Tibial nerve (tissue), 4 donors: ENCODE measurements at regions not wholly inside any gene's neighbourhood (a gene's known extent, or its start where the extent isn't known, plus 50 kb on each side); places are given as distances from the start of the nearest gene placed in this dataset.

Source experiments
- DNase-seq, 2 donors: peaks; one replicate each; pipeline ENCODE4 v3.0.0-alpha.2; 2019; ENCODE audit warnings: low spot score in 2 of 2
- H3K27ac ChIP-seq, 4 donors: fragments of 200-600 bp; sonication (generic) in 3 of 4; one replicate each; pipeline ENCODE4 v1.5.1; 2017 to 2019; ENCODE audit warnings: mild to moderate bottlenecking in 1 of 4
- H3K27me3 ChIP-seq, 2 donors: fragments of 200-600 bp; sonication (generic) in 1 of 2; one replicate each; pipeline versions ENCODE4 v1.5.1 to v1.6.0; 2017 to 2019
- H3K36me3 ChIP-seq, 3 donors: fragments of 200-600 bp; sonication (generic); one replicate each; pipeline ENCODE4 v1.5.1; 2018 to 2019
- H3K4me1 ChIP-seq, 4 donors: fragments of 200-600 bp; sonication (generic) in 3 of 4; one replicate each; pipeline ENCODE4 v1.5.1; 2017 to 2019
- H3K4me3 ChIP-seq, 4 donors: fragments of 200-600 bp; sonication (generic) in 3 of 4; one replicate each; pipeline ENCODE4 v1.5.1; 2017 to 2019; ENCODE audit warnings: mild to moderate bottlenecking in 1 of 4, moderate library complexity in 1 of 4
- H3K9me3 ChIP-seq, 4 donors: fragments of 200-600 bp; sonication (generic) in 3 of 4; one replicate each; pipeline ENCODE4 v1.5.1; 2017 to 2019
- EP300 ChIP-seq, 2 donors: sonication (generic); formaldehyde crosslinking; IDR thresholded peaks; one replicate each; pipeline ENCODE4 v1.6.1; 2017; ENCODE audit warnings: antibody characterized with exemption in 2 of 2, mild to moderate bottlenecking in 1 of 2
- POLR2A ChIP-seq, 2 donors: fragments of 450-650 bp; IDR thresholded peaks; one replicate each; pipeline ENCODE4 v1.6.1; 2017; ENCODE audit warnings: antibody characterized with exemption in 2 of 2, mild to moderate bottlenecking in 2 of 2, moderate library complexity in 2 of 2
- WGBS, 2 donors: methylation state at CpG; one replicate each; pipeline ENCODE4 v1.1.5; 2018; 5-methylcytosine and 5-hydroxymethylcytosine counted together
- TF ChIP-seq, protein P1 (sequence below), 5 experiments: fragments of 200-600 bp in 3 of 5; fragments of 450-650 bp in 2 of 5; sonication (generic) in 3 of 5; IDR thresholded peaks; one replicate each; pipeline ENCODE4 v1.5.1; 2016 to 2019; ENCODE audit warnings: antibody characterized with exemption in 5 of 5, mild to moderate bottlenecking in 3 of 5, moderate library complexity in 2 of 5

DNA sequence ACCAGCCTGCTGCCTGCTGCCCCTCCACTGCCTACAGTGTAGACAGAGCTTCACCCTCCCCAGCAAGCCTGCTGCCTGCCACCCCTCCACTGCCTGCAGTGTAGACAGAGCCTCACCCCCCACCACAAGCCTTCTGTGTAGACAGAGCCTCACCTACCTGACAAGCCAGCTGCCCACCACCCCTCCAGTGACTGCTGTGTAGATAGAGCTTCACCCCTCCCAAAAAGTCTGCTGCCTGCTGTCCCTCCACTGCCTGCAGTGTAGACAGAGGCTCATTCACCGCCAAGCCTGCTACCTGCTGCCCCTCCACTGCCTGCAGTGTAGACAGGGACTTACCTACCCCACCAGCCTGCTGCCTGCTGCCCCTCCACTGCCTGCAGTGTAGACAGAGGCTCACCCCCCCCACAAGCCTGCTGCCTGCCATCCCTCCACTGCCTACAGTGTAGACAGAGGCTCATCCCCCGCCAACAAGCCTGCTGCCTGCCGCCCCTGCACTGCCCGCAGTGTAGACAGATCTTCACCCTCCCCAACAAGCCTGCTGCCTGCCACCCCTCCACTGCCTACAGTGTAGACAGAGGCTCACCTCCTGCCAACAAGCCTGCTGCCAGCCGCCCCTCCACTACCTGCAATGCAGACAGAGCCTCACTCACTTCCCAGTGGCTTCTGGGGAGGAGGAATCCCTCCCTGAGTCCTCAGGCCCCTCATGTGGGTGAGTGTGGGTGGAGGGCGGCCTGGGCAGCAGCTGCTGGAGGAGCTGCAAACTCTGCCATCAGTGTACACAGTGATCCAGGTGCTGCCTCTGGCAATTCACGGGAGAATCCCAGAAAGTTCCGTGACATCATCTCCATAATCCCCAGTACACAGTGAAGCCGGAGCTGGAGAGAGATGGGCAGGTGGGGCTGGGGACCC lies 140.9 kb downstream of the DLL1 start:
- no peak overlapping the region for H3K4me3 ChIP-seq
- no peak for DNase-seq
- WGBS, 2 donors, result 81 to 82% methylated on average over 8 to 9 of the region's 9 CpGs
- H3K9me3 ChIP-seq, result no peaks in the 10 kb centered on the region
- H3K27me3 ChIP-seq, result peaks cover 0 to 28% of the 10 kb centered on the region in 2 donors
- TF ChIP-seq EP300 (IDR thresholded peaks at IDR 0.05) (no peak), POLR2A (IDR thresholded peaks at IDR 0.05) (no peak)
- TF ChIP-seq, protein P1, sequence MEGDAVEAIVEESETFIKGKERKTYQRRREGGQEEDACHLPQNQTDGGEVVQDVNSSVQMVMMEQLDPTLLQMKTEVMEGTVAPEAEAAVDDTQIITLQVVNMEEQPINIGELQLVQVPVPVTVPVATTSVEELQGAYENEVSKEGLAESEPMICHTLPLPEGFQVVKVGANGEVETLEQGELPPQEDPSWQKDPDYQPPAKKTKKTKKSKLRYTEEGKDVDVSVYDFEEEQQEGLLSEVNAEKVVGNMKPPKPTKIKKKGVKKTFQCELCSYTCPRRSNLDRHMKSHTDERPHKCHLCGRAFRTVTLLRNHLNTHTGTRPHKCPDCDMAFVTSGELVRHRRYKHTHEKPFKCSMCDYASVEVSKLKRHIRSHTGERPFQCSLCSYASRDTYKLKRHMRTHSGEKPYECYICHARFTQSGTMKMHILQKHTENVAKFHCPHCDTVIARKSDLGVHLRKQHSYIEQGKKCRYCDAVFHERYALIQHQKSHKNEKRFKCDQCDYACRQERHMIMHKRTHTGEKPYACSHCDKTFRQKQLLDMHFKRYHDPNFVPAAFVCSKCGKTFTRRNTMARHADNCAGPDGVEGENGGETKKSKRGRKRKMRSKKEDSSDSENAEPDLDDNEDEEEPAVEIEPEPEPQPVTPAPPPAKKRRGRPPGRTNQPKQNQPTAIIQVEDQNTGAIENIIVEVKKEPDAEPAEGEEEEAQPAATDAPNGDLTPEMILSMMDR (IDR thresholded peaks at IDR 0.05), result no peak
- H3K36me3 ChIP-seq, result no peaks in the 10 kb centered on the region
- peaks cover 0 to 32% (median 3%) of the 10 kb centered on the region in 4 donors for H3K4me1 ChIP-seq
- H3K27ac ChIP-seq, result no peak overlapping the region

DNA sequence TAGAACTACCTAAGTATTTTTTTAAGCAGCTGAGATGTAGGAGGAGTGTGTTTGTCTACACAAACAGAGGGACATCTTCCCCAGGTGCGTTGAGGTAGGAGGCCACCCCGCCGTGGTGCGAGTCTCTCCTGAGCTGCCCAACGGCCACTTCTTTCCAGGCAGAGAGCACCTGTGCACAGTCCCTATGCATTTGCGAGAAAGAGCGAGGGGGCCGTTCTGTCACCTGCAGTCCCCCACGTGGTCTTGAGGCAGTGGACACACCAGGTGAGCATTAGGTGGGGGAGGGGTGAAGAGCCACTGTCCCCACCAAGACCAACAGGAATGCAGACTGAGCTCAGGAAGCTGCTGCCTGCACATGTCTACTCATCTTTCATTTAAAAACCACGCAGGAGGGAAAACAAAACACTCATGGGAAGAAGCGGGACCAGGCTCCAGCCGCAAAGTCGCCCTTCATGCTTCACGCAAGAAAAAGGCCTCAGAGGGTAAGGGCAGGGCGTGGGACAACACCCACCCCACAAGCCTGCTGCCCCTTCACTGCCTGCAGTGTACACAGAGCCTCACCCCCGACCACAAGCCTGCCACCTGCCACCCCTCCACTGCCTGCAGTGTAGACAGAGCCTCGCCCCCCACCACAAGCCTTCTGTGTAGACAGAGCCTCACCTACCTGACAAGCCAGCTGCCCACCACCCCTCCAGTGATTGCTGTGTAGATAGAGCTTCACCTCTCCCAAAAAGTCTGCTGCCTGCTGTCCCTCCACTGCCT lies 142.0 kb downstream of the DLL1 start:
- no peak overlapping the region for H3K4me3 ChIP-seq
- TF ChIP-seq POLR2A (IDR thresholded peaks at IDR 0.05) (no peak), EP300 (IDR thresholded peaks at IDR 0.05) (no peak)
- TF ChIP-seq, protein P1 (IDR thresholded peaks at IDR 0.05), result no peak
- 68 to 76% methylated on average over 15 to 17 of the region's 17 CpGs for WGBS, 2 donors
- no peaks in the 10 kb centered on the region for H3K36me3 ChIP-seq
- peaks cover 0 to 32% (median 3%) of the 10 kb centered on the region in 4 donors for H3K4me1 ChIP-seq
- no peak for DNase-seq
- peaks cover 0 to 28% of the 10 kb centered on the region in 2 donors for H3K27me3 ChIP-seq
- peaks cover 0 to under 1% (median 0%) of the 10 kb centered on the region in 4 donors for H3K9me3 ChIP-seq
- H3K27ac ChIP-seq, result no peak overlapping the region

DNA sequence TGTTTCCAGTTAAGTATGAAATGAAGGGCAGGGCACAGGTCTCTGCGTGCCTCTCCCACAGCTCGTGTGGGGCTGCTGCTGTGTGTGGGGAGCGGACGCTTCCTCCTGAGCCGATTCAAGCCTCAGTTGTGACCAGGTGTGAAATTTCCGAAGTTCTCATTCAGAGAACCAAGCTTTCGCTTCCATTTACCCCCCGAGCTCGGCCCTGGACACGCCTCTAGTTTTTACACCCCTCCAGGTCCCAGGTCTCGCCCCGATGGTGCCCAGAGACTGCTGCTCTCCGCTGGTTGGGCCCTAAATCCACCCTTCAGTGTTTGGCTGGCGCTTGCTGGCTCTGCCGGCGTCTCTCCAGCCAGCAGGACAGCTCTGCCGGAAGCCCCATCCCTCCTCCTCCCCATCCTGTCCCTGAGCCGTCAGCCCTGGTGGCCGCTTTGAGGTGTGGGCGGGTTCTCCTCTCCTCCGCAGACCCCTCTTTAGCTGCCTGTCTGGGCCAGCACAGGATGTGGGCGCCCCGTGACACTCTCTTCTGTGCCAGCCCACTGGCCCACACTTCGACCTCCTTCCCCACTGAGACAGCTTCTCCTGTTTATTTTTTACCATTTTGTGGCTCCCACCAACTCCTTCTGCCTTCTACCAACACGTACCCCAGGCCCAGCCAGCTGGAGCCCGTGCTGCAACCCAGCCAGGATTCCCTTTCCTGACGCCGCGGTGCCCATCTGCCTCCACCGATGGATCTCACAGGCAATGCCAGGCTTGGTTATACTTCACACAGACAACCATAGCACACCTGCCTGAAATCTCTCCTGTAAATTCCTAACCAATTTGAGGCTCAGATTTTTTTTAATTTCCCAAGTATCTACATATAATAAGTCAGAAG lies 142.8 kb downstream of the DLL1 start:
- WGBS, 2 donors, result 44 to 47% methylated on average over 30 of the region's 30 CpGs
- peaks cover 0 to 28% of the 10 kb centered on the region in 2 donors for H3K27me3 ChIP-seq
- peaks cover 0 to 26% (median 3%) of the 10 kb centered on the region in 4 donors for H3K4me1 ChIP-seq
- H3K9me3 ChIP-seq, result peaks cover 0 to 6% (median 0%) of the 10 kb centered on the region in 4 donors
- DNase-seq, result no peak
- no peak overlapping the region for H3K27ac ChIP-seq
- TF ChIP-seq EP300 (IDR thresholded peaks at IDR 0.05), result no peak
- no peak for TF ChIP-seq POLR2A (IDR thresholded peaks at IDR 0.05)
- TF ChIP-seq, protein P1 (IDR thresholded peaks at IDR 0.05), result no peak
- H3K4me3 ChIP-seq, result no peak overlapping the region
- H3K36me3 ChIP-seq, result no peaks in the 10 kb centered on the region

DNA sequence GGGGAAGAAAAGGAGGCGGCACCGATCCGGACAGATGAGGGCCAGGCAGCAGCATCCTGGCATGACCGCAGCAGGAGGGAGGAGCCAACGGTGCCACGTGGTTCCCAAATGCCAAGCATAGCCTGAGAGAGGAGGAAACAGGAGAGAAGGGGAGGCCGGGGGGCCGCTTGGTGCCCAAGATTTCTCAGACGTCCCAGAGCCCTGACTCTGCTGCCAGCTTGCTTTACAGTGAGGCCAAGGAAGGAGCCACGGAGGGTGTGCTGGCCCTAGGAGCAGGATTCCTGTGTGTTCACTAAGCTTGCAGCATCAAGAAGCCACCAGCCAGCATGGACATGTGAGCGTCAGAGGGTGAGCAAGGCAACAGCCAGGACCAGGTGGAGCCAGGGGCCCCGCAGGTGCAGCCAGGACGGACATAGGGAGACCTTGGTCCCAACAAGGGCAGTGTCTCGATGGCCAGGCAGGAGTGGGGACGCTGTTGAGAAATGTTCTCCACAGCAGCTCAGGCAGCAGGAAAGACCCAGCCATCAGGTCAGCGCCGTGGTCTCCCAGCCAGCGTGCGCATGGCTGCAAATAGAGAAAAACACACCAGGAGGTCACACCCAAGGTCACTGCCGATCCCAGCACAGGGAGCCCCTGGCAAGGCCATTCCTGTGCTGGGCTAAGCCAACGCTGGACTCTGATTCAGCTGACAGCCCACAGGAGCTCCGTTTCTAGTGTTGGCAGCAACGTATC lies 143.7 kb downstream of the DLL1 start:
- TF ChIP-seq, protein P1 (IDR thresholded peaks at IDR 0.05), result no peak
- TF ChIP-seq POLR2A (IDR thresholded peaks at IDR 0.05), result no peak
- no peak for TF ChIP-seq EP300 (IDR thresholded peaks at IDR 0.05)
- DNase-seq, result no peak
- 79 to 81% methylated on average over 23 of the region's 23 CpGs for WGBS, 2 donors
- H3K27me3 ChIP-seq, result peaks cover 0 to 28% of the 10 kb centered on the region in 2 donors
- no peak overlapping the region for H3K27ac ChIP-seq
- H3K4me3 ChIP-seq, result no peak overlapping the region
- peaks cover 0 to 6% (median 0%) of the 10 kb centered on the region in 4 donors for H3K9me3 ChIP-seq
- H3K4me1 ChIP-seq, result peaks cover 0 to 18% (median 0%) of the 10 kb centered on the region in 4 donors
- no peaks in the 10 kb centered on the region for H3K36me3 ChIP-seq
